ENCODE measurements at regions not wholly inside any gene's neighbourhood (a gene's known extent, or its start where the extent isn't known, plus 50 kb on each side); places are given as distances from the start of the nearest gene placed in this dataset. TPM values are rescaled to one million over a fixed set of nuclear protein-coding genes. Genes with fewer than 3 reads are reported as not detected.
"Not testable (repeated sequence)": the region's sequence is repeated elsewhere in the genome, so short reads cannot be mapped to it uniquely, and the experiment has no call there.

GRCh38 chr3:75610773-75611172, 53.4 kb upstream of the FRG2C start:
- Mint-ChIP-seq H3K4me1 (ENCODE audit: low read depth) (no peaks in the 10 kb centered on the region), H3K27ac (ENCODE audit: unreplicated experiment) (no peak overlapping the region), H3K36me3 (ENCODE audit: low read depth) (no peaks in the 10 kb centered on the region), H3K27me3 (ENCODE audit: low read depth) (peaks cover 2% of the 10 kb centered on the region), H3K9me3 (ENCODE audit: low read depth) (no peaks in the 10 kb centered on the region), H3K4me3 (ENCODE audit: unreplicated experiment) (no peak overlapping the region)
- no peak for TF ChIP-seq CTCF (IDR thresholded peaks at IDR 0.05)
- DNase-seq (ENCODE audit: low spot score) = no peak

- H3K27ac Mint-ChIP-seq (ENCODE audit: unreplicated experiment); DNase-seq (ENCODE audit: low spot score); H3K36me3 Mint-ChIP-seq (ENCODE audit: low read depth); H3K9me3 Mint-ChIP-seq (ENCODE audit: low read depth); H3K27me3 Mint-ChIP-seq (ENCODE audit: low read depth); H3K4me1 Mint-ChIP-seq (ENCODE audit: low read depth); H3K4me3 Mint-ChIP-seq (ENCODE audit: unreplicated experiment): not testable (repeated sequence)
Observed at GRCh38 chr3:75611724-75612460, 52.2 kb upstream of the FRG2C start.

Small RNA genes lying in the stretch of these regions (microRNA-seq; reads per million reads assigned to microRNA genes)
- not detected for gene MIR4444-2 (ENCODE audit: borderline number of aligned reads)

Measured in chondrocyte (in vitro differentiated cells).